C4-2B (cell line): ENCODE measurements at regions not wholly inside any gene's neighbourhood (a gene's known extent, or its start where the extent isn't known, plus 50 kb on each side); places are given as distances from the start of the nearest gene placed in this dataset.

Experiments
- CTCF ChIP-seq: fragments of 450-650 bp; conservative IDR thresholded peaks from 2 replicates; pipeline ENCODE4 v1.5.1; 2017; ENCODE audit warnings: mild to moderate bottlenecking
- ZFX ChIP-seq: fragments of 450-650 bp; IDR thresholded peaks from 2 replicates; pipeline ENCODE4 v1.6.1; 2017

GRCh38 chr1:219665089-219665488 is 52.2 kb upstream of the ZC3H11B start:
- TF ChIP-seq CTCF: no peak
- TF ChIP-seq ZFX: no peak
